ENCODE measurements at regions not wholly inside any gene's neighbourhood (a gene's known extent, or its start where the extent isn't known, plus 50 kb on each side); places are given as distances from the start of the nearest gene placed in this dataset.

GRCh38 chr16:64215730-64216129, 906.1 kb downstream of the CDH11 start:
- TF ChIP-seq EZH2 (IDR thresholded peaks at IDR 0.05; ENCODE audit: borderline replicate concordance, control insufficient read depth, low read depth, low read length) (no peak), MYC (IDR thresholded peaks at IDR 0.05; ENCODE audit: insufficient read depth, insufficient read length, insufficient replicate concordance, low read length, severe bottlenecking) (no peak), POLR2A (IDR thresholded peaks at IDR 0.05; ENCODE audit: low read depth, low read length) (no peak), ZNF384 (IDR thresholded peaks at IDR 0.05; ENCODE audit: borderline replicate concordance, low read depth, low read length) (no peak), E2F4 (IDR thresholded peaks at IDR 0.05; ENCODE audit: low read depth, low read length) (no peak), BMI1 (IDR thresholded peaks at IDR 0.05; ENCODE audit: borderline replicate concordance) (no peak), EGR1 (IDR thresholded peaks at IDR 0.05; ENCODE audit: borderline replicate concordance in 1 of 2, low read depth in 2 of 2, low read length in 2 of 2) (no peak), CTCF (IDR thresholded peaks at IDR 0.05 in 2 of 3, conservative IDR thresholded peaks at IDR 0.05 in 1 of 3; ENCODE audit: control insufficient read depth in 2 of 3, extremely low read depth in 1 of 3, insufficient read depth in 1 of 3, low read depth in 3 of 3, low read length in 3 of 3) (no peak), JUND (IDR thresholded peaks at IDR 0.05; ENCODE audit: low read depth, low read length) (no peak), BRCA1 (IDR thresholded peaks at IDR 0.05; ENCODE audit: low read depth, low read length) (no peak), CHD2 (IDR thresholded peaks at IDR 0.05; ENCODE audit: borderline replicate concordance, low read depth, low read length) (no peak), FOXM1 (IDR thresholded peaks at IDR 0.05; ENCODE audit: low read depth, low read length) (no peak), ZNF274 (IDR thresholded peaks at IDR 0.05; ENCODE audit: insufficient read depth, insufficient read length) (no peak)
